HL-60 (cell line): ENCODE measurements at regions not wholly inside any gene's neighbourhood (a gene's known extent, or its start where the extent isn't known, plus 50 kb on each side); places are given as distances from the start of the nearest gene placed in this dataset.

Experiments
- DNase-seq, 2 experiments: peaks; one replicate each; pipeline ENCODE4 v3.0.0-alpha.2; 2010 to 2020; ENCODE audit warnings: low read depth in 1 of 2, low spot score in 1 of 2
- H3K27ac ChIP-seq: fragments of 250-450 bp; sonication (Bioruptor Pico); replicated peaks from 2 replicates; pipeline ENCODE4 v1.5.1; 2020; ENCODE audit warnings: mild to moderate bottlenecking, moderate library complexity
- H3K27me3 ChIP-seq: fragments of 250-450 bp; sonication (Bioruptor Pico); 2 replicates; pipeline ENCODE4 v1.5.1; 2021; ENCODE audit warnings: mild to moderate bottlenecking, moderate library complexity; ENCODE audit not compliant: insufficient read depth, poor library complexity, severe bottlenecking
- H3K4me3 ChIP-seq: replicated peaks from 2 replicates; pipeline ENCODE4 v1.5.1; 2011; ENCODE audit warnings: mild to moderate bottlenecking, control low read depth, low read length; ENCODE audit not compliant: insufficient read depth
- CTCF ChIP-seq: IDR thresholded peaks from one replicate; pipeline ENCODE4 v1.5.1; 2011; ENCODE audit warnings: low read length, control low read depth, inconsistent platforms; ENCODE audit not compliant: insufficient read depth
- GABPA ChIP-seq: IDR thresholded peaks from 2 replicates; pipeline ENCODE4 v1.6.1; 2012; ENCODE audit warnings: low read depth
- POLR2AphosphoS5 ChIP-seq: IDR thresholded peaks from 2 replicates; pipeline ENCODE4 v1.6.1; 2012; ENCODE audit warnings: low read depth
- REST ChIP-seq: IDR thresholded peaks from 2 replicates; pipeline ENCODE4 v1.6.1; 2012; ENCODE audit warnings: low read depth; ENCODE audit not compliant: insufficient replicate concordance
- SPI1 ChIP-seq: IDR thresholded peaks from 2 replicates; pipeline ENCODE4 v1.6.1; 2012; ENCODE audit warnings: low read depth, mild to moderate bottlenecking, borderline replicate concordance

- H3K27me3 ChIP-seq: peaks cover 7% of the 10 kb centered on the region
- no peak for DNase-seq
- no peak overlapping the region for H3K27ac ChIP-seq
- H3K4me3 ChIP-seq: no peak overlapping the region
- no peak for TF ChIP-seq POLR2AphosphoS5
- TF ChIP-seq SPI1: no peak
- no peak for TF ChIP-seq REST
- TF ChIP-seq CTCF: no peak
- TF ChIP-seq GABPA: no peak
Measured at GRCh38 chr4:17033025-17033767, 134.8 kb upstream of the LDB2 start.

- no peak for DNase-seq
- Histone ChIP-seq H3K27me3 (peaks cover 8% of the 10 kb centered on the region), H3K4me3 (no peak overlapping the region), H3K27ac (no peak overlapping the region)
- TF ChIP-seq GABPA (no peak), POLR2AphosphoS5 (no peak), SPI1 (no peak), CTCF (no peak), REST (no peak)
Measured at GRCh38 chr4:17030543-17030942, 132.1 kb upstream of the LDB2 start.

- no peak overlapping the region for H3K27ac ChIP-seq
- TF ChIP-seq SPI1 (no peak), POLR2AphosphoS5 (no peak), CTCF (no peak), REST (no peak)
- H3K4me3 ChIP-seq: no peak overlapping the region
- peaks cover 8% of the 10 kb centered on the region for H3K27me3 ChIP-seq
- no peak for DNase-seq
Measured at GRCh38 chr4:17029964-17030363, 131.5 kb upstream of the LDB2 start.
